22Rv1 (cell line): ENCODE measurements at regions not wholly inside any gene's neighbourhood (a gene's known extent, or its start where the extent isn't known, plus 50 kb on each side); places are given as distances from the start of the nearest gene placed in this dataset.
"Not testable (repeated sequence)": the region's sequence is repeated elsewhere in the genome, so short reads cannot be mapped to it uniquely, and the experiment has no call there.

Source experiments
- H3K27ac ChIP-seq: fragments of 450-650 bp; 2 replicates; pipeline ENCODE4 v1.5.1; 2017
- CTCF ChIP-seq: fragments of 450-650 bp; IDR thresholded peaks from 2 replicates; pipeline ENCODE4 v1.5.1; 2017; ENCODE audit warnings: mild to moderate bottlenecking
- ZFX ChIP-seq: fragments of 450-650 bp; IDR thresholded peaks from 2 replicates; pipeline ENCODE4 v1.6.1; 2017; ENCODE audit warnings: antibody characterized with exemption, borderline replicate concordance

GRCh38 chr16:88274126-88274750, 108.5 kb upstream of the ZNF469 start:
- not testable (repeated sequence) for H3K27ac ChIP-seq

- TF ChIP-seq CTCF (no peak), ZFX (no peak)
- H3K27ac ChIP-seq = no peak overlapping the region
These were observed 107.9 kb upstream of the ZNF469 start for GRCh38 chr16:88274847-88275246.

GRCh38 chr16:88275336-88276122, 107.2 kb upstream of the ZNF469 start:
- not testable (repeated sequence) for H3K27ac ChIP-seq

GRCh38 chr16:88276123-88276588, 106.6 kb upstream of the ZNF469 start:
- not testable (repeated sequence) for H3K27ac ChIP-seq

GRCh38 chr16:88276591-88276990, 106.2 kb upstream of the ZNF469 start:
- H3K27ac ChIP-seq = no peak overlapping the region
- TF ChIP-seq ZFX (no peak), CTCF (no peak)

- TF ChIP-seq CTCF (no peak), ZFX (no peak)
- H3K27ac ChIP-seq = no peak overlapping the region
These were observed 102.8 kb upstream of the ZNF469 start for GRCh38 chr16:88279998-88280397.

GRCh38 chr16:88281858-88282563, 100.7 kb upstream of the ZNF469 start:
- H3K27ac ChIP-seq = no peak overlapping the region
- TF ChIP-seq CTCF = no peak
- TF ChIP-seq ZFX = no peak

GRCh38 chr16:88282564-88283395, 100.0 kb upstream of the ZNF469 start:
- TF ChIP-seq CTCF (no peak), ZFX (no peak)
- H3K27ac ChIP-seq = no peak overlapping the region
